SK-N-SH (cell line): ENCODE measurements at regions not wholly inside any gene's neighbourhood (a gene's known extent, or its start where the extent isn't known, plus 50 kb on each side); places are given as distances from the start of the nearest gene placed in this dataset.

Experiments
- CTCF ChIA-PET: fragments of 300-600, 350-600 bp; formaldehyde crosslinking; extraction: SDS; loops from one replicate; lab custom pipeline; 2021; lab: Yijun Ruan, JAX
- POLR2A ChIA-PET: fragments of 350-600 bp; sonication (Branson Sonifier 250); formaldehyde crosslinking; extraction: SDS; loops from one replicate; lab custom pipeline; 2020; ENCODE audit warnings: antibody characterized with exemption, inconsistent platforms; lab: Yijun Ruan, JAX
- DNase-seq: peaks from one replicate; pipeline ENCODE4 v3.0.0; 2012
- H2AFZ ChIP-seq: fragments of 200-600 bp; sonication (generic); 2 replicates; pipeline ENCODE4 v1.8.1; 2016; ENCODE audit warnings: antibody characterized with exemption, mild to moderate bottlenecking, low read depth
- H3F3A ChIP-seq: fragments of 200-600 bp; sonication (generic); replicated peaks from 2 replicates; pipeline ENCODE3; 2016; ENCODE audit warnings: antibody characterized with exemption, mild to moderate bottlenecking; ENCODE audit not compliant: insufficient read depth
- H3K27ac ChIP-seq, 2 experiments: fragments of 200-500 bp in 1 of 2; fragments of 200-600 bp in 1 of 2; sonication (Bioruptor generic) in 1 of 2; sonication (generic), shearing (Covaris generic) in 1 of 2; 2 replicates each; pipeline versions ENCODE4 v1.5.1 to v1.6.1; 2014 to 2016; ENCODE audit warnings: low read depth in 2 of 2, inconsistent platforms in 1 of 2, low read length in 1 of 2, mild to moderate bottlenecking in 1 of 2, mixed read lengths in 1 of 2
- H3K27me3 ChIP-seq: fragments of 200-600 bp; sonication (generic), shearing (Covaris generic); 2 replicates; pipeline ENCODE4 v1.6.1; 2016; ENCODE audit warnings: mixed run types; ENCODE audit not compliant: insufficient read depth
- H3K36me3 ChIP-seq, 2 experiments: fragments of 200-500 bp in 1 of 2; fragments of 200-600 bp in 1 of 2; sonication (Bioruptor generic) in 1 of 2; sonication (generic) in 1 of 2; replicated peaks in 1 of 2; 2 replicates each; pipeline versions ENCODE3 to v1.5.1; 2014 to 2016; ENCODE audit warnings: low read length in 1 of 2, mild to moderate bottlenecking in 1 of 2; ENCODE audit not compliant: insufficient read depth in 2 of 2, control insufficient read depth in 1 of 2
- H3K4me1 ChIP-seq, 2 experiments: fragments of 200-500 bp in 1 of 2; fragments of 200-600 bp in 1 of 2; sonication (Bioruptor generic) in 1 of 2; sonication (generic), shearing (Covaris generic) in 1 of 2; 2 replicates each; pipeline versions ENCODE4 v1.5.1 to v1.6.1; 2014 to 2016; ENCODE audit warnings: low read depth in 1 of 2, low read length in 1 of 2, mixed run types in 1 of 2; ENCODE audit not compliant: insufficient read depth in 2 of 2, control insufficient read depth in 1 of 2
- H3K4me2 ChIP-seq: fragments of 200-600 bp; sonication (generic), shearing (Covaris generic); 2 replicates; pipeline ENCODE4 v1.6.1; 2017; ENCODE audit warnings: mixed run types
- H3K4me3 ChIP-seq, 2 experiments: fragments of 200-500 bp in 1 of 2; fragments of 200-600 bp in 1 of 2; sonication (Bioruptor generic) in 1 of 2; sonication (generic), shearing (Covaris generic) in 1 of 2; 2 replicates each; pipeline versions ENCODE4 v1.5.1 to v1.8.1; 2014 to 2016; ENCODE audit warnings: low read depth in 2 of 2, inconsistent platforms in 1 of 2, low read length in 1 of 2, mild to moderate bottlenecking in 1 of 2, mixed read lengths in 1 of 2, moderate library complexity in 1 of 2
- H3K79me2 ChIP-seq: fragments of 200-600 bp; sonication (generic); 2 replicates; pipeline ENCODE4 v1.8.1; 2017; ENCODE audit warnings: mild to moderate bottlenecking; ENCODE audit not compliant: insufficient read depth
- H3K9ac ChIP-seq: fragments of 200-600 bp; sonication (generic); 2 replicates; pipeline ENCODE4 v1.6.1; 2017; ENCODE audit warnings: mixed run types
- H3K9me2 ChIP-seq: fragments of 200-600 bp; sonication (generic); 2 replicates; pipeline ENCODE4 v1.6.1; 2017; ENCODE audit warnings: mixed run types
- H3K9me3 ChIP-seq: fragments of 200-600 bp; sonication (generic); 2 replicates; pipeline ENCODE4 v1.6.1; 2017; ENCODE audit warnings: mixed run types, mild to moderate bottlenecking, moderate library complexity
- H4K20me1 ChIP-seq: fragments of 200-600 bp; sonication (generic); 2 replicates; pipeline ENCODE4 v1.6.1; 2017; ENCODE audit warnings: mild to moderate bottlenecking, mixed run types; ENCODE audit not compliant: insufficient read depth
- CHD2 ChIP-seq: fragments of 150-350 bp; IDR thresholded peaks from 2 replicates; pipeline ENCODE4 v1.6.1; 2018; ENCODE audit warnings: low read length; ENCODE audit not compliant: partially characterized antibody
- ELF1 ChIP-seq: IDR thresholded peaks from 2 replicates; pipeline ENCODE4 v1.4.0; 2012
- EZH2phosphoT487 ChIP-seq: fragments of 200-600 bp; sonication (generic); IDR thresholded peaks from 2 replicates; pipeline ENCODE4 v1.6.1; 2017; ENCODE audit warnings: low read depth, mixed run types, mild to moderate bottlenecking, antibody characterized with exemption, moderate library complexity, borderline replicate concordance
- FOXJ3 ChIP-seq: sonication (generic); formaldehyde crosslinking; IDR thresholded peaks from 2 replicates; pipeline ENCODE4 v1.5.1; 2020; ENCODE audit warnings: mild to moderate bottlenecking, missing genetic modification reagents
- GATA2 ChIP-seq: sonication (generic); formaldehyde crosslinking; IDR thresholded peaks from 2 replicates; pipeline ENCODE4 v1.5.0; 2020; ENCODE audit warnings: mild to moderate bottlenecking, missing genetic modification reagents
- MAX ChIP-seq: IDR thresholded peaks from 2 replicates; pipeline ENCODE4 v1.4.0; 2012; ENCODE audit warnings: low read depth
- MXI1 ChIP-seq: IDR thresholded peaks from 2 replicates; pipeline ENCODE4 v1.6.1; 2012; ENCODE audit warnings: mild to moderate bottlenecking, low read depth, low read length, improper control_type of control experiment
- NFIC ChIP-seq: IDR thresholded peaks from 2 replicates; pipeline ENCODE4 v1.4.0; 2012; ENCODE audit warnings: borderline replicate concordance
- NRF1 ChIP-seq: IDR thresholded peaks from 2 replicates; pipeline ENCODE4 v1.6.1; 2012; ENCODE audit warnings: low read depth, mild to moderate bottlenecking, low read length
- POLR2AphosphoS5 ChIP-seq: IDR thresholded peaks from 2 replicates; pipeline ENCODE4 v1.6.1; 2012; ENCODE audit warnings: low read depth, low read length
- RAD21 ChIP-seq: IDR thresholded peaks from 2 replicates; pipeline ENCODE4 v1.6.1; 2012; ENCODE audit warnings: mild to moderate bottlenecking, low read length
- RCOR1 ChIP-seq: fragments of 150-350 bp; IDR thresholded peaks from 2 replicates; pipeline ENCODE4 v1.6.1; 2017; ENCODE audit warnings: antibody characterized with exemption, low read length
- RXRA ChIP-seq: IDR thresholded peaks from 2 replicates; pipeline ENCODE4 v1.4.0; 2012; ENCODE audit warnings: low read depth, mild to moderate bottlenecking, borderline replicate concordance
- SMC3 ChIP-seq: IDR thresholded peaks from 2 replicates; pipeline ENCODE4 v1.6.1; 2012; ENCODE audit warnings: low read depth, low read length, improper control_type of control experiment
- TAF1 ChIP-seq: IDR thresholded peaks from 2 replicates; pipeline ENCODE4 v1.6.1; 2012; ENCODE audit warnings: low read depth, mild to moderate bottlenecking, low read length, moderate library complexity, borderline replicate concordance
- TEAD4 ChIP-seq: IDR thresholded peaks from 2 replicates; pipeline ENCODE4 v1.4.0; 2012; ENCODE audit warnings: mild to moderate bottlenecking, borderline replicate concordance; ENCODE audit not compliant: insufficient read depth
- WGBS: methylation state at CpG from one replicate; pipeline ENCODE4 v1.1.6; 2017; ENCODE audit warnings: low lambda C conversion rate; 5-methylcytosine and 5-hydroxymethylcytosine counted together
- TF ChIP-seq, protein P1 (sequence below): fragments of 200-600 bp; sonication (generic); IDR thresholded peaks from 2 replicates; pipeline ENCODE4 v1.6.1; 2017; ENCODE audit warnings: antibody characterized with exemption, mild to moderate bottlenecking, moderate library complexity
- TF ChIP-seq, protein P2 (sequence below): IDR thresholded peaks from 2 replicates; pipeline ENCODE4; 2012

DNA sequence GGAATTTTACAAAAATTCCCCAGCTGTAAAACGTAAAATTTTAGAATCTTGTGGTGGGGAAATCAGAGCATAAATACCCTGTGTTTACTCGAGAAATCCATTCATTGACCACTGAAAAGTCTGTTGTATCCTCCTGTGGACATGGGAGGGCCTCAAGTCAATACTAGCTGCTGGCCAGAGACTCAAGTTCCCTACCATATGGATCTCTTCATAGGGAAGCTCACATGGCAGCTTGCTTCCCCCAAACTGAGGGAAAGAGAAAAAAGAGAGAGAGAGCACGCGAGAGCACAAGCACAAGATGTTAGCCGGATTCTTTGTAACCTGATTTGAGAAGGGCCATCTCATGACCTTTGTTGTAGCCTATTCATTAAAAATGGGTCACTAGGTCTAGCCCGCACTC lies 591.9 kb downstream of the LRRC70 start:
- CTCF ChIA-PET: no interaction called here
- Histone ChIP-seq H3K27me3 (no peaks in the 10 kb centered on the region), H3K4me2 (no peak overlapping the region), H4K20me1 (no peaks in the 10 kb centered on the region), H3K4me1 (no peaks in the 10 kb centered on the region), H3F3A (no peaks in the 10 kb centered on the region), H3K9ac (no peak overlapping the region), H3K9me2 (no peaks in the 10 kb centered on the region), H3K36me3 (no peaks in the 10 kb centered on the region), H2AFZ (no peak overlapping the region), H3K4me3 (no peak overlapping the region), H3K79me2 (no peaks in the 10 kb centered on the region), H3K9me3 (0 out of 2 replicates have a peak, but pooled peaks cover 3% of the 10 kb centered on the region)
- POLR2A ChIA-PET: no interaction called here
- WGBS: 16% methylated on average over 6 of the region's 6 CpGs
- no peak for DNase-seq
- no peak for TF ChIP-seq GATA2 (CRISPR knock-in tag)
- no peak for TF ChIP-seq EZH2phosphoT487
- no peak for TF ChIP-seq NFIC
- TF ChIP-seq TEAD4: no peak
- TF ChIP-seq, protein P1, sequence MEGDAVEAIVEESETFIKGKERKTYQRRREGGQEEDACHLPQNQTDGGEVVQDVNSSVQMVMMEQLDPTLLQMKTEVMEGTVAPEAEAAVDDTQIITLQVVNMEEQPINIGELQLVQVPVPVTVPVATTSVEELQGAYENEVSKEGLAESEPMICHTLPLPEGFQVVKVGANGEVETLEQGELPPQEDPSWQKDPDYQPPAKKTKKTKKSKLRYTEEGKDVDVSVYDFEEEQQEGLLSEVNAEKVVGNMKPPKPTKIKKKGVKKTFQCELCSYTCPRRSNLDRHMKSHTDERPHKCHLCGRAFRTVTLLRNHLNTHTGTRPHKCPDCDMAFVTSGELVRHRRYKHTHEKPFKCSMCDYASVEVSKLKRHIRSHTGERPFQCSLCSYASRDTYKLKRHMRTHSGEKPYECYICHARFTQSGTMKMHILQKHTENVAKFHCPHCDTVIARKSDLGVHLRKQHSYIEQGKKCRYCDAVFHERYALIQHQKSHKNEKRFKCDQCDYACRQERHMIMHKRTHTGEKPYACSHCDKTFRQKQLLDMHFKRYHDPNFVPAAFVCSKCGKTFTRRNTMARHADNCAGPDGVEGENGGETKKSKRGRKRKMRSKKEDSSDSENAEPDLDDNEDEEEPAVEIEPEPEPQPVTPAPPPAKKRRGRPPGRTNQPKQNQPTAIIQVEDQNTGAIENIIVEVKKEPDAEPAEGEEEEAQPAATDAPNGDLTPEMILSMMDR: no peak
- no peak for TF ChIP-seq ELF1
- TF ChIP-seq FOXJ3: no peak
- TF ChIP-seq TAF1: no peak
- no peak for TF ChIP-seq RCOR1
- no peak for TF ChIP-seq NRF1
- TF ChIP-seq SMC3: no peak
- TF ChIP-seq MXI1: no peak
- TF ChIP-seq RXRA: no peak
- TF ChIP-seq MAX: no peak
- TF ChIP-seq POLR2AphosphoS5: no peak
- no peak for TF ChIP-seq CHD2
- no peak for TF ChIP-seq RAD21
- TF ChIP-seq, protein P2, sequence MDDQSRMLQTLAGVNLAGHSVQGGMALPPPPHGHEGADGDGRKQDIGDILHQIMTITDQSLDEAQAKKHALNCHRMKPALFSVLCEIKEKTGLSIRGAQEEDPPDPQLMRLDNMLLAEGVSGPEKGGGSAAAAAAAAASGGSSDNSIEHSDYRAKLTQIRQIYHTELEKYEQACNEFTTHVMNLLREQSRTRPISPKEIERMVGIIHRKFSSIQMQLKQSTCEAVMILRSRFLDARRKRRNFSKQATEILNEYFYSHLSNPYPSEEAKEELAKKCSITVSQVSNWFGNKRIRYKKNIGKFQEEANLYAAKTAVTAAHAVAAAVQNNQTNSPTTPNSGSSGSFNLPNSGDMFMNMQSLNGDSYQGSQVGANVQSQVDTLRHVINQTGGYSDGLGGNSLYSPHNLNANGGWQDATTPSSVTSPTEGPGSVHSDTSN: no peak
- TF ChIP-seq, all 33 proteins: peak for 0
- H3K27ac ChIP-seq: no peak overlapping the region
